GM23338 (cell line): ENCODE measurements at regions not wholly inside any gene's neighbourhood (a gene's known extent, or its start where the extent isn't known, plus 50 kb on each side); places are given as distances from the start of the nearest gene placed in this dataset.

ENCODE experiments used
- ATAC-seq: fragments of 200-7000 bp; cut with Tn5 transposase; 3 replicates; pipeline ENCODE4 v1.9.1; 2020
- DNase-seq: peaks from one replicate; pipeline ENCODE4 v3.0.0-alpha.2; 2015; ENCODE audit warnings: low spot score
- H2AFZ ChIP-seq: fragments of 200-600 bp; sonication (generic); 2 replicates; pipeline ENCODE4 v1.8.0; 2016; ENCODE audit warnings: antibody characterized with exemption, mild to moderate bottlenecking, moderate library complexity
- H3F3A ChIP-seq: fragments of 200-600 bp; sonication (generic); replicated peaks from 2 replicates; pipeline ENCODE4 v1.8.0; 2017; ENCODE audit warnings: antibody characterized with exemption, mixed run types, low read depth
- H3K27ac ChIP-seq: fragments of 200-600 bp; sonication (generic); 2 replicates; pipeline ENCODE4 v1.6.1; 2016; ENCODE audit warnings: low read depth
- H3K27me3 ChIP-seq: fragments of 200-600 bp; sonication (generic); 2 replicates; pipeline ENCODE4 v1.8.0; 2016; ENCODE audit warnings: mild to moderate bottlenecking, mixed run types, moderate library complexity; ENCODE audit not compliant: insufficient read depth
- H3K36me3 ChIP-seq: fragments of 200-600 bp; sonication (generic); 2 replicates; pipeline ENCODE4 v1.8.0; 2016; ENCODE audit warnings: mild to moderate bottlenecking; ENCODE audit not compliant: insufficient read depth
- H3K4me1 ChIP-seq: fragments of 200-600 bp; sonication (generic); 2 replicates; pipeline ENCODE4 v1.8.0; 2016; ENCODE audit warnings: mild to moderate bottlenecking, moderate library complexity; ENCODE audit not compliant: insufficient read depth
- H3K4me2 ChIP-seq: fragments of 200-600 bp; sonication (generic); 2 replicates; pipeline ENCODE4 v1.7.1; 2017; ENCODE audit warnings: mixed run types
- H3K4me3 ChIP-seq: fragments of 200-600 bp; sonication (generic); 2 replicates; pipeline ENCODE4 v1.6.1; 2016; ENCODE audit warnings: mixed run types
- H3K79me2 ChIP-seq: fragments of 200-600 bp; sonication (generic); replicated peaks from 2 replicates; pipeline ENCODE4 v1.8.0; 2017; ENCODE audit warnings: mild to moderate bottlenecking; ENCODE audit not compliant: insufficient read depth
- H3K9me2 ChIP-seq: fragments of 200-600 bp; sonication (generic); 2 replicates; pipeline ENCODE4 v1.8.0; 2017; ENCODE audit not compliant: insufficient read depth
- H4K20me1 ChIP-seq: fragments of 200-600 bp; sonication (generic); replicated peaks from 2 replicates; pipeline ENCODE4 v1.8.0; 2017; ENCODE audit warnings: mild to moderate bottlenecking; ENCODE audit not compliant: insufficient read depth
- H3K27ac Mint-ChIP-seq: 2 replicates; pipeline ENCODE4 v1.8.0; 2020; ENCODE audit warnings: inconsistent platforms, mild to moderate bottlenecking, moderate library complexity, mixed read lengths
- H3K27me3 Mint-ChIP-seq: 3 replicates; pipeline ENCODE4 v1.8.0; 2022; ENCODE audit warnings: low read depth, mild to moderate bottlenecking, moderate library complexity, mixed read lengths, inconsistent platforms; ENCODE audit not compliant: insufficient read depth, poor library complexity
- H3K36me3 Mint-ChIP-seq: 3 replicates; pipeline ENCODE4 v1.8.0; 2021; ENCODE audit warnings: low read depth, mild to moderate bottlenecking, inconsistent platforms, moderate library complexity, mixed read lengths
- H3K4me1 Mint-ChIP-seq: 3 replicates; pipeline ENCODE4 v1.8.0; 2020; ENCODE audit warnings: mild to moderate bottlenecking, inconsistent platforms, mixed read lengths
- H3K4me3 Mint-ChIP-seq: 3 replicates; pipeline ENCODE4 v1.8.0; 2021; ENCODE audit warnings: moderate library complexity, mild to moderate bottlenecking, inconsistent platforms, mixed read lengths
- H3K9me3 Mint-ChIP-seq: 3 replicates; pipeline ENCODE4 v1.8.0; 2020; ENCODE audit warnings: moderate library complexity, mild to moderate bottlenecking, inconsistent platforms, mixed read lengths
- CREB1 ChIP-seq: fragments of 250-450 bp; sonication (Bioruptor Pico); IDR thresholded peaks from 2 replicates; pipeline ENCODE4 v1.5.0; 2020; ENCODE audit warnings: low read depth, mild to moderate bottlenecking, moderate library complexity
- EZH2 ChIP-seq: fragments of 200-600 bp; sonication (generic); IDR thresholded peaks from one replicate; pipeline ENCODE4 v1.8.0; 2017; ENCODE audit warnings: antibody characterized with exemption, mild to moderate bottlenecking, low read depth; ENCODE audit not compliant: unreplicated experiment
- EZH2phosphoT487 ChIP-seq: fragments of 200-600 bp; sonication (generic); IDR thresholded peaks from one replicate; pipeline ENCODE4 v1.8.1; 2018; ENCODE audit warnings: antibody characterized with exemption; ENCODE audit not compliant: unreplicated experiment
- JUNB ChIP-seq: IDR thresholded peaks from one replicate; pipeline ENCODE4 v1.6.1; 2016; ENCODE audit warnings: antibody characterized with exemption; ENCODE audit not compliant: unreplicated experiment
- NANOG ChIP-seq: IDR thresholded peaks from 2 replicates; pipeline ENCODE4 v1.6.1; 2016; ENCODE audit warnings: antibody characterized with exemption, borderline replicate concordance
- POLR2AphosphoS5 ChIP-seq: IDR thresholded peaks from 2 replicates; pipeline ENCODE4 v1.6.1; 2016; ENCODE audit warnings: antibody characterized with exemption, low read depth
- STAT1 ChIP-seq: IDR thresholded peaks from one replicate; pipeline ENCODE4 v1.6.1; 2016; ENCODE audit warnings: antibody characterized with exemption; ENCODE audit not compliant: unreplicated experiment
- ZNF114 ChIP-seq: fragments of 250-450 bp; sonication (Bioruptor Pico); IDR thresholded peaks from 2 replicates; pipeline ENCODE4 v1.5.0; 2020; ENCODE audit warnings: mild to moderate bottlenecking, moderate library complexity
- ZNF331 ChIP-seq: fragments of 250-450 bp; sonication (Bioruptor Pico); IDR thresholded peaks from 2 replicates; pipeline ENCODE4 v1.5.0; 2020; ENCODE audit warnings: low read depth, mild to moderate bottlenecking, moderate library complexity
- TF ChIP-seq, protein P1 (sequence below), 2 experiments: fragments of 200-600 bp in 1 of 2; sonication (generic) in 1 of 2; conservative IDR thresholded peaks; 2 replicates each; pipeline versions ENCODE4 v1.5.1 to v1.6.1; 2016 to 2017; ENCODE audit warnings: antibody characterized with exemption in 2 of 2, low read depth in 2 of 2, mild to moderate bottlenecking in 2 of 2, moderate library complexity in 1 of 2
- TF ChIP-seq, protein P2 (sequence below): IDR thresholded peaks from one replicate; pipeline ENCODE4 v1.6.1; 2018; ENCODE audit warnings: antibody characterized with exemption; ENCODE audit not compliant: unreplicated experiment
- TF ChIP-seq, protein P3 (sequence below): IDR thresholded peaks from 2 replicates; pipeline ENCODE4 v1.6.1; 2016; ENCODE audit warnings: antibody characterized with exemption

DNA sequence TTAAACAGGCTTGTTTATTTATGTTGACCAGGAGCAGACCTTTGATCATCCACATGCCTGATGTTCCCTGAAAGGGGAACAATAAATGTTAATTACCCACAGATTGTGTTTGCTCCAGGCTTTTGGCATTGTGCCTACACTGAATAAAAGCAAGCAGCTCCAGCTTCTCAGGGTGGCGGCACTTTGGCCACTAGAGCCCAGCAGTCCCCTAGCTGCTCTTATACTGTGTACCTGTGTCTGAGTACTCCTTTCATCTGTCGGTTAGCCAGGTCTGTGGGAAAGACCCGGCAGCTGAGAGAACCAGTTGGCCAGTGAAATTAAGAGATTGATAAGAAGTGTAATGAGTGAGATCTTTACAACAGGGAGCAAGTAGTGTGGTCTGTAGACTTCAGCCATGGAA is 254.8 kb upstream of the FTMT start:
- Histone ChIP-seq H3K4me2 (no peak overlapping the region), H4K20me1 (no peaks in the 10 kb centered on the region), H3K27ac (no peak overlapping the region), H3K4me1 (no peaks in the 10 kb centered on the region), H3F3A (no peaks in the 10 kb centered on the region), H3K36me3 (peaks cover 5% of the 10 kb centered on the region), H3K79me2 (no peaks in the 10 kb centered on the region), H3K4me3 (no peak overlapping the region), H2AFZ (no peak overlapping the region), H3K9me2 (0 out of 2 replicates have a peak, but pooled peaks cover 3% of the 10 kb centered on the region), H3K27me3 (no peaks in the 10 kb centered on the region)
- H3K36me3 Mint-ChIP-seq: peaks cover 13% of the 10 kb centered on the region; the same call in 2 of the 3 replicates
- H3K27me3 Mint-ChIP-seq: no peaks in the 10 kb centered on the region
- no peak overlapping the region for H3K4me3 Mint-ChIP-seq
- TF ChIP-seq, protein P1, sequence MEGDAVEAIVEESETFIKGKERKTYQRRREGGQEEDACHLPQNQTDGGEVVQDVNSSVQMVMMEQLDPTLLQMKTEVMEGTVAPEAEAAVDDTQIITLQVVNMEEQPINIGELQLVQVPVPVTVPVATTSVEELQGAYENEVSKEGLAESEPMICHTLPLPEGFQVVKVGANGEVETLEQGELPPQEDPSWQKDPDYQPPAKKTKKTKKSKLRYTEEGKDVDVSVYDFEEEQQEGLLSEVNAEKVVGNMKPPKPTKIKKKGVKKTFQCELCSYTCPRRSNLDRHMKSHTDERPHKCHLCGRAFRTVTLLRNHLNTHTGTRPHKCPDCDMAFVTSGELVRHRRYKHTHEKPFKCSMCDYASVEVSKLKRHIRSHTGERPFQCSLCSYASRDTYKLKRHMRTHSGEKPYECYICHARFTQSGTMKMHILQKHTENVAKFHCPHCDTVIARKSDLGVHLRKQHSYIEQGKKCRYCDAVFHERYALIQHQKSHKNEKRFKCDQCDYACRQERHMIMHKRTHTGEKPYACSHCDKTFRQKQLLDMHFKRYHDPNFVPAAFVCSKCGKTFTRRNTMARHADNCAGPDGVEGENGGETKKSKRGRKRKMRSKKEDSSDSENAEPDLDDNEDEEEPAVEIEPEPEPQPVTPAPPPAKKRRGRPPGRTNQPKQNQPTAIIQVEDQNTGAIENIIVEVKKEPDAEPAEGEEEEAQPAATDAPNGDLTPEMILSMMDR (conservative IDR thresholded peaks at IDR 0.05; ENCODE audit: low read depth in 2 of 2): no peak
- H3K9me3 Mint-ChIP-seq: peaks cover 21% of the 10 kb centered on the region
- no peak overlapping the region for H3K27ac Mint-ChIP-seq
- no peaks in the 10 kb centered on the region for H3K4me1 Mint-ChIP-seq
- DNase-seq: no peak
- ATAC-seq: no peak

DNA sequence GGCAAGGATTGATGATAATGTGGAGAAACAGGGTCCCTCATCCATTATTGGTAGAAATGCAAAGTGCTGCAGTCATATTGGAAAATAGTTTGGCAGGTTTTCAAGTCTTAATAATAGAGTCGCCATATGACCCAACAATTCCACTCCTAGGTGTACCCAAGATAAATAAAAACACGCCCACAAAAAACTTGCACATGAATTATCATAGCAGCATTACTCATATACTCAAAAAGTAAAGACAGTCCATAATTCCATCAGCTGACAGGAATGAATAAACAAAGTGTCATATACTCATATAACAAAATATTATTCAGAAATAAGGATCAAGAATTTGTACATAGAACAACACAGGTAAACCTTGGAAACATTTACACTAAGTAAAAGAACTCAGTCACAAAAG is 242.9 kb upstream of the FTMT start:
- Histone ChIP-seq H3F3A (no peaks in the 10 kb centered on the region), H4K20me1 (no peaks in the 10 kb centered on the region), H3K36me3 (no peaks in the 10 kb centered on the region), H2AFZ (no peak overlapping the region), H3K4me3 (no peak overlapping the region), H3K27me3 (no peaks in the 10 kb centered on the region), H3K9me2 (no peaks in the 10 kb centered on the region), H3K27ac (no peak overlapping the region), H3K4me2 (no peak overlapping the region), H3K79me2 (no peaks in the 10 kb centered on the region), H3K4me1 (no peaks in the 10 kb centered on the region)
- Mint-ChIP-seq H3K27ac (no peak overlapping the region), H3K9me3 (peaks cover 5% of the 10 kb centered on the region; the same call in 1 of the 3 replicates), H3K4me3 (no peak overlapping the region), H3K36me3 (no peaks in the 10 kb centered on the region), H3K4me1 (no peaks in the 10 kb centered on the region), H3K27me3 (peaks cover 1% of the 10 kb centered on the region)
- no peak for DNase-seq
- no peak for ATAC-seq
- TF ChIP-seq CREB1 (CRISPR knock-in tag) (no peak), EZH2phosphoT487 (no peak), STAT1 (no peak), ZNF114 (CRISPR knock-in tag) (no peak), POLR2AphosphoS5 (no peak), JUNB (no peak), ZNF331 (CRISPR knock-in tag) (no peak), NANOG (no peak), EZH2 (no peak)
- TF ChIP-seq, protein P2, sequence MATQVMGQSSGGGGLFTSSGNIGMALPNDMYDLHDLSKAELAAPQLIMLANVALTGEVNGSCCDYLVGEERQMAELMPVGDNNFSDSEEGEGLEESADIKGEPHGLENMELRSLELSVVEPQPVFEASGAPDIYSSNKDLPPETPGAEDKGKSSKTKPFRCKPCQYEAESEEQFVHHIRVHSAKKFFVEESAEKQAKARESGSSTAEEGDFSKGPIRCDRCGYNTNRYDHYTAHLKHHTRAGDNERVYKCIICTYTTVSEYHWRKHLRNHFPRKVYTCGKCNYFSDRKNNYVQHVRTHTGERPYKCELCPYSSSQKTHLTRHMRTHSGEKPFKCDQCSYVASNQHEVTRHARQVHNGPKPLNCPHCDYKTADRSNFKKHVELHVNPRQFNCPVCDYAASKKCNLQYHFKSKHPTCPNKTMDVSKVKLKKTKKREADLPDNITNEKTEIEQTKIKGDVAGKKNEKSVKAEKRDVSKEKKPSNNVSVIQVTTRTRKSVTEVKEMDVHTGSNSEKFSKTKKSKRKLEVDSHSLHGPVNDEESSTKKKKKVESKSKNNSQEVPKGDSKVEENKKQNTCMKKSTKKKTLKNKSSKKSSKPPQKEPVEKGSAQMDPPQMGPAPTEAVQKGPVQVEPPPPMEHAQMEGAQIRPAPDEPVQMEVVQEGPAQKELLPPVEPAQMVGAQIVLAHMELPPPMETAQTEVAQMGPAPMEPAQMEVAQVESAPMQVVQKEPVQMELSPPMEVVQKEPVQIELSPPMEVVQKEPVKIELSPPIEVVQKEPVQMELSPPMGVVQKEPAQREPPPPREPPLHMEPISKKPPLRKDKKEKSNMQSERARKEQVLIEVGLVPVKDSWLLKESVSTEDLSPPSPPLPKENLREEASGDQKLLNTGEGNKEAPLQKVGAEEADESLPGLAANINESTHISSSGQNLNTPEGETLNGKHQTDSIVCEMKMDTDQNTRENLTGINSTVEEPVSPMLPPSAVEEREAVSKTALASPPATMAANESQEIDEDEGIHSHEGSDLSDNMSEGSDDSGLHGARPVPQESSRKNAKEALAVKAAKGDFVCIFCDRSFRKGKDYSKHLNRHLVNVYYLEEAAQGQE: no peak
- TF ChIP-seq, protein P3, sequence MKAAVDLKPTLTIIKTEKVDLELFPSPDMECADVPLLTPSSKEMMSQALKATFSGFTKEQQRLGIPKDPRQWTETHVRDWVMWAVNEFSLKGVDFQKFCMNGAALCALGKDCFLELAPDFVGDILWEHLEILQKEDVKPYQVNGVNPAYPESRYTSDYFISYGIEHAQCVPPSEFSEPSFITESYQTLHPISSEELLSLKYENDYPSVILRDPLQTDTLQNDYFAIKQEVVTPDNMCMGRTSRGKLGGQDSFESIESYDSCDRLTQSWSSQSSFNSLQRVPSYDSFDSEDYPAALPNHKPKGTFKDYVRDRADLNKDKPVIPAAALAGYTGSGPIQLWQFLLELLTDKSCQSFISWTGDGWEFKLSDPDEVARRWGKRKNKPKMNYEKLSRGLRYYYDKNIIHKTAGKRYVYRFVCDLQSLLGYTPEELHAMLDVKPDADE: no peak
- TF ChIP-seq, protein P1 (conservative IDR thresholded peaks at IDR 0.05; ENCODE audit: low read depth in 2 of 2): no peak
